ENCODE measurements at regions not wholly inside any gene's neighbourhood (a gene's known extent, or its start where the extent isn't known, plus 50 kb on each side); places are given as distances from the start of the nearest gene placed in this dataset.
A peak's percentile ranks its signal among the peaks of the same experiment; 100 is the strongest.
"Not testable (repeated sequence)": the region's sequence is repeated elsewhere in the genome, so short reads cannot be mapped to it uniquely, and the experiment has no call there.

GRCh38 chr6:27742833-27743573 is 169.2 kb downstream of the OR2B2 start:
- no peak for DNase-seq

GRCh38 chr6:27739902-27740301 is 172.3 kb downstream of the OR2B2 start:
- not testable (repeated sequence) for DNase-seq

GRCh38 chr6:27736686-27737085 is 175.5 kb downstream of the OR2B2 start:
- no peak for DNase-seq

- no peak for DNase-seq
Observed at GRCh38 chr6:27728442-27728841, 183.8 kb downstream of the OR2B2 start.

- DNase-seq: no peak
Observed at GRCh38 chr6:27726619-27727023, 185.6 kb downstream of the OR2B2 start.

GRCh38 chr6:27720607-27721580 is 191.3 kb downstream of the OR2B2 start:
- DNase-seq: no peak

- DNase-seq: not testable (repeated sequence)
Observed at GRCh38 chr6:27719039-27719438, 193.2 kb downstream of the OR2B2 start.

GRCh38 chr6:27706431-27706830 is 205.8 kb downstream of the OR2B2 start:
- no peak for DNase-seq

GRCh38 chr6:27700337-27700736 is 211.9 kb downstream of the OR2B2 start:
- no peak for DNase-seq

- DNase-seq: no peak
Observed at GRCh38 chr6:27694547-27694874, 217.7 kb downstream of the OR2B2 start.

GRCh38 chr6:27693766-27694546 is 218.2 kb downstream of the OR2B2 start:
- DNase-seq: no peak

GRCh38 chr6:27692133-27692532 is 219.2 kb upstream of the ZNF184 start:
- DNase-seq: not testable (repeated sequence)

GRCh38 chr6:27688014-27688586 is 215.2 kb upstream of the ZNF184 start:
- peak; percentile 72 to 82 for DNase-seq

- peak in 1 of 2 donors; percentile 79 for DNase-seq
Observed at GRCh38 chr6:27687154-27688013, 214.5 kb upstream of the ZNF184 start.

- DNase-seq: no peak
Observed at GRCh38 chr6:27685279-27685678, 212.4 kb upstream of the ZNF184 start.

GRCh38 chr6:27684264-27685211 is 211.6 kb upstream of the ZNF184 start:
- DNase-seq: no peak

GRCh38 chr6:27679964-27680694 is 207.2 kb upstream of the ZNF184 start:
- DNase-seq: no peak

GRCh38 chr6:27679308-27679963 is 206.5 kb upstream of the ZNF184 start:
- DNase-seq: no peak

Measured in right lung (tissue), 2 donors.